ENCODE measurements at regions not wholly inside any gene's neighbourhood (a gene's known extent, or its start where the extent isn't known, plus 50 kb on each side); places are given as distances from the start of the nearest gene placed in this dataset.

GRCh38 chr14:87863047-87863446 is 129.9 kb downstream of the GALC start:
- no peak for DNase-seq
- Mint-ChIP-seq H3K27ac (ENCODE audit: unreplicated experiment) (no peak overlapping the region), H3K36me3 (ENCODE audit: unreplicated experiment) (no peaks in the 10 kb centered on the region), H3K4me1 (ENCODE audit: low read depth, unreplicated experiment) (no peaks in the 10 kb centered on the region), H3K9me3 (ENCODE audit: unreplicated experiment) (no peaks in the 10 kb centered on the region), H3K27me3 (ENCODE audit: unreplicated experiment) (no peaks in the 10 kb centered on the region), H3K4me3 (ENCODE audit: unreplicated experiment) (no peak overlapping the region)
- no peak for TF ChIP-seq CTCF (IDR thresholded peaks at IDR 0.05; ENCODE audit: partially characterized antibody, unreplicated experiment)

- Mint-ChIP-seq H3K9me3 (ENCODE audit: unreplicated experiment) (peaks cover 2% of the 10 kb centered on the region), H3K4me1 (ENCODE audit: low read depth, unreplicated experiment) (no peaks in the 10 kb centered on the region), H3K27me3 (ENCODE audit: unreplicated experiment) (peaks cover 3% of the 10 kb centered on the region), H3K4me3 (ENCODE audit: unreplicated experiment) (no peak overlapping the region), H3K27ac (ENCODE audit: unreplicated experiment) (no peak overlapping the region), H3K36me3 (ENCODE audit: unreplicated experiment) (no peaks in the 10 kb centered on the region)
- TF ChIP-seq CTCF (IDR thresholded peaks at IDR 0.05; ENCODE audit: partially characterized antibody, unreplicated experiment) = no peak
- no peak for DNase-seq
These were observed 140.9 kb downstream of the GALC start for GRCh38 chr14:87852107-87852506.

- H3K9me3 Mint-ChIP-seq (ENCODE audit: unreplicated experiment) = peaks cover 2% of the 10 kb centered on the region
- H3K4me3 Mint-ChIP-seq (ENCODE audit: unreplicated experiment) = no peak overlapping the region
- no peaks in the 10 kb centered on the region for H3K36me3 Mint-ChIP-seq (ENCODE audit: unreplicated experiment)
- no peaks in the 10 kb centered on the region for H3K4me1 Mint-ChIP-seq (ENCODE audit: low read depth, unreplicated experiment)
- H3K27me3 Mint-ChIP-seq (ENCODE audit: unreplicated experiment) = peaks cover 3% of the 10 kb centered on the region
- DNase-seq = no peak
- TF ChIP-seq CTCF (IDR thresholded peaks at IDR 0.05; ENCODE audit: partially characterized antibody, unreplicated experiment) = no peak
- H3K27ac Mint-ChIP-seq (ENCODE audit: unreplicated experiment) = no peak overlapping the region
These were observed 141.8 kb downstream of the GALC start for GRCh38 chr14:87851190-87851589.

GRCh38 chr14:87847216-87847755 is 145.7 kb downstream of the GALC start:
- Mint-ChIP-seq H3K9me3 (ENCODE audit: unreplicated experiment) (peaks cover 2% of the 10 kb centered on the region), H3K36me3 (ENCODE audit: unreplicated experiment) (no peaks in the 10 kb centered on the region), H3K27ac (ENCODE audit: unreplicated experiment) (no peak overlapping the region), H3K4me1 (ENCODE audit: low read depth, unreplicated experiment) (no peaks in the 10 kb centered on the region), H3K27me3 (ENCODE audit: unreplicated experiment) (peaks cover 3% of the 10 kb centered on the region), H3K4me3 (ENCODE audit: unreplicated experiment) (no peak overlapping the region)
- TF ChIP-seq CTCF (IDR thresholded peaks at IDR 0.05; ENCODE audit: partially characterized antibody, unreplicated experiment) = no peak
- DNase-seq = no peak

GRCh38 chr14:87840906-87841305 is 152.1 kb downstream of the GALC start:
- Mint-ChIP-seq H3K4me3 (ENCODE audit: unreplicated experiment) (no peak overlapping the region), H3K27me3 (ENCODE audit: unreplicated experiment) (no peaks in the 10 kb centered on the region), H3K36me3 (ENCODE audit: unreplicated experiment) (no peaks in the 10 kb centered on the region), H3K4me1 (ENCODE audit: low read depth, unreplicated experiment) (no peaks in the 10 kb centered on the region), H3K27ac (ENCODE audit: unreplicated experiment) (no peak overlapping the region), H3K9me3 (ENCODE audit: unreplicated experiment) (peaks cover 1% of the 10 kb centered on the region)
- no peak for DNase-seq
- no peak for TF ChIP-seq CTCF (IDR thresholded peaks at IDR 0.05; ENCODE audit: partially characterized antibody, unreplicated experiment)

Data from glutamatergic neuron (in vitro differentiated cells).